AG04450 (cell line): ENCODE measurements at regions not wholly inside any gene's neighbourhood (a gene's known extent, or its start where the extent isn't known, plus 50 kb on each side); places are given as distances from the start of the nearest gene placed in this dataset.

Experiments
- CTCF ChIA-PET: fragments of 300-600, 350-600 bp; formaldehyde crosslinking; extraction: SDS; loops from one replicate; lab custom pipeline; 2022; ENCODE audit warnings: antibody characterized with exemption, inconsistent platforms; lab: Charles Lee
- POLR2A ChIA-PET: fragments of 350-600 bp; formaldehyde crosslinking; extraction: SDS; loops from one replicate; lab custom pipeline; 2021; ENCODE audit warnings: antibody characterized with exemption, inconsistent platforms; lab: Yijun Ruan, JAX
- DNase-seq: peaks from one replicate; pipeline ENCODE4 v3.0.0-alpha.2; 2011; ENCODE audit warnings: low read depth, low spot score
- H3K27ac ChIP-seq: one replicate; pipeline ENCODE4 v1.5.1; 2012; ENCODE audit warnings: low read depth, low read length, control low read depth
- H3K27me3 ChIP-seq: one replicate; pipeline ENCODE4 v1.6.0; 2012; ENCODE audit warnings: low read length; ENCODE audit not compliant: control insufficient read depth, insufficient read depth
- H3K4me3 ChIP-seq: 2 replicates; pipeline ENCODE4 v1.5.1; 2011; ENCODE audit warnings: mild to moderate bottlenecking, low read depth, low read length, control low read depth
- H3K9me3 ChIP-seq: 2 replicates; pipeline ENCODE4 v1.5.1; 2012; ENCODE audit warnings: low read length; ENCODE audit not compliant: control insufficient read depth, insufficient read depth
- TF ChIP-seq, protein P1 (sequence below): IDR thresholded peaks from 2 replicates; pipeline ENCODE4 v1.5.1; 2011; ENCODE audit warnings: low read depth, low read length, control low read depth, inconsistent platforms

DNA sequence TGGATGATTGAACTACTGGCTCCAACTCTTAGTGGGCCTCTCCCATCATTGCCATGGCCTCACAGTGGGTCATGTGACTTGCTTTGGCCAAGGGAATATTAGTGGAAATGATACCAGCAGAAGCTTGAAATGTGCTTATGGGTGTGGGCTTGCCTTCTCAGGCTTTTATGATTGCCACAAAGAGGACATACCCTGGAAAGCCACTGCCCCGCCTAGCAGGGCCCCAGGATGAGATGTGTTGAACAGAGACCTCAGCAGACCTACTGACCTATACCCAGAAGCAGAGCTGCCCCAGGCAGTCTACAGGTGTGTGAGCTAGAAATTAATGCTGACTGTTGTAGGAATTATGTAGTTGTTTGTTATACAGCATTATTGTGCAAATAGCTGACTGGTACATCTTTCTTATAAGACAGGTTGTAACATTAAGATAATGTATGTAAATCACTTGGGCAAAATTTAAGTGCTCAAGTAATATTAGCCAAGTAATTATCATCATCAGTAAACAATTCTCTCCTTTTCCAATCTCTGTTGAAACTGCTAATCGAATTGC is 67.8 kb upstream of the CDH5 start:
- no peak for DNase-seq
- TF ChIP-seq, protein P1, sequence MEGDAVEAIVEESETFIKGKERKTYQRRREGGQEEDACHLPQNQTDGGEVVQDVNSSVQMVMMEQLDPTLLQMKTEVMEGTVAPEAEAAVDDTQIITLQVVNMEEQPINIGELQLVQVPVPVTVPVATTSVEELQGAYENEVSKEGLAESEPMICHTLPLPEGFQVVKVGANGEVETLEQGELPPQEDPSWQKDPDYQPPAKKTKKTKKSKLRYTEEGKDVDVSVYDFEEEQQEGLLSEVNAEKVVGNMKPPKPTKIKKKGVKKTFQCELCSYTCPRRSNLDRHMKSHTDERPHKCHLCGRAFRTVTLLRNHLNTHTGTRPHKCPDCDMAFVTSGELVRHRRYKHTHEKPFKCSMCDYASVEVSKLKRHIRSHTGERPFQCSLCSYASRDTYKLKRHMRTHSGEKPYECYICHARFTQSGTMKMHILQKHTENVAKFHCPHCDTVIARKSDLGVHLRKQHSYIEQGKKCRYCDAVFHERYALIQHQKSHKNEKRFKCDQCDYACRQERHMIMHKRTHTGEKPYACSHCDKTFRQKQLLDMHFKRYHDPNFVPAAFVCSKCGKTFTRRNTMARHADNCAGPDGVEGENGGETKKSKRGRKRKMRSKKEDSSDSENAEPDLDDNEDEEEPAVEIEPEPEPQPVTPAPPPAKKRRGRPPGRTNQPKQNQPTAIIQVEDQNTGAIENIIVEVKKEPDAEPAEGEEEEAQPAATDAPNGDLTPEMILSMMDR, result no peak
- H3K4me3 ChIP-seq, result no peak overlapping the region
- ChIA-PET CTCF (no interaction called here), POLR2A (no interaction called here)
- H3K9me3 ChIP-seq, result no peaks in the 10 kb centered on the region
- H3K27me3 ChIP-seq, result peaks cover 45% of the 10 kb centered on the region
- no peak overlapping the region for H3K27ac ChIP-seq

DNA sequence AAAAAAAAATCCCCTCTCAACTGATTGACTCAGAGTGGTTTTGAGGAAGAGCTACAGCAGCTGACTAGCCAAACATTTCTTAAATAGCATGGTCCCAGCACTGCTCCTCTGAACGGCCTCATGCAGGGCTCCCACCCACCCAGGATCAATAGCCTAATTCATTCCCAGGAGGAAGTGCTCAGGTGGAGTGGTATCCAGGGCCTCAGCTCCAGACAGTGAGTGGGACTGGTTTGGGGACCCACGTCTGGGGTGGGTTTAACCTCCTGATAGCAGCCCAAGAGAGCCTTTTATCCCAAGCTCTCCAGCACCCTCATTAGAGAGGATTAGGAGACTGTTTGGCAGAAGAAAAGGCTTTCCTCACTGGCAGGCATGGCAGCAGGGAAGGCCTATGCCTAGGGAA is 68.5 kb upstream of the CDH5 start:
- ChIA-PET CTCF (interaction anchor here (0.6 kb wide), 1 partner anchor 569 kb away, joined by 3 read pairs; no protein-coding TSS in a partner anchor), POLR2A (no interaction called here)
- Histone ChIP-seq H3K4me3 (no peak overlapping the region), H3K27me3 (peaks cover 45% of the 10 kb centered on the region), H3K27ac (no peak overlapping the region), H3K9me3 (no peaks in the 10 kb centered on the region)
- DNase-seq, result no peak
- TF ChIP-seq, protein P1, result no peak

DNA sequence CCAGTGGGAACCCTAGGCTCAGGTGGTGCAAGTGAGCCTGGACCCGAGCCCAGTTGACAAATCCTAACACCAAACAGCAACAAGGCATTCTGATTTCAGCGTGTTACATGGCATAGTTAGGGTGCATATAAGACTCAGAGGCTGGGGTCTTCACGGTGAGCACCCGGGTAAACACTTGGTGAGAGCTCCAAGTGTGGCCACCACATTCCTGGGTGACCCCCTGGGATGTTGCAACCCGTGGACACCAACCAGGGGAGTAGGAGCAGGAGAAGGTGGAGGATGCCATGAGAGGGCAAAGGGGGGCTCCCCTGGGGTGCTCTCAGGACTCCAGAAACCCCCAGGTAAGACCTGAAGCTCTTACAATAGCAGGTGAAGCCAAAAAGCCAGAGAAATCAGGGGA is 69.9 kb upstream of the CDH5 start:
- ChIA-PET CTCF (no interaction called here), POLR2A (no interaction called here)
- peaks cover 39% of the 10 kb centered on the region for H3K27me3 ChIP-seq
- no peaks in the 10 kb centered on the region for H3K9me3 ChIP-seq
- no peak overlapping the region for H3K4me3 ChIP-seq
- no peak for DNase-seq
- H3K27ac ChIP-seq, result no peak overlapping the region
- TF ChIP-seq, protein P1, result no peak

DNA sequence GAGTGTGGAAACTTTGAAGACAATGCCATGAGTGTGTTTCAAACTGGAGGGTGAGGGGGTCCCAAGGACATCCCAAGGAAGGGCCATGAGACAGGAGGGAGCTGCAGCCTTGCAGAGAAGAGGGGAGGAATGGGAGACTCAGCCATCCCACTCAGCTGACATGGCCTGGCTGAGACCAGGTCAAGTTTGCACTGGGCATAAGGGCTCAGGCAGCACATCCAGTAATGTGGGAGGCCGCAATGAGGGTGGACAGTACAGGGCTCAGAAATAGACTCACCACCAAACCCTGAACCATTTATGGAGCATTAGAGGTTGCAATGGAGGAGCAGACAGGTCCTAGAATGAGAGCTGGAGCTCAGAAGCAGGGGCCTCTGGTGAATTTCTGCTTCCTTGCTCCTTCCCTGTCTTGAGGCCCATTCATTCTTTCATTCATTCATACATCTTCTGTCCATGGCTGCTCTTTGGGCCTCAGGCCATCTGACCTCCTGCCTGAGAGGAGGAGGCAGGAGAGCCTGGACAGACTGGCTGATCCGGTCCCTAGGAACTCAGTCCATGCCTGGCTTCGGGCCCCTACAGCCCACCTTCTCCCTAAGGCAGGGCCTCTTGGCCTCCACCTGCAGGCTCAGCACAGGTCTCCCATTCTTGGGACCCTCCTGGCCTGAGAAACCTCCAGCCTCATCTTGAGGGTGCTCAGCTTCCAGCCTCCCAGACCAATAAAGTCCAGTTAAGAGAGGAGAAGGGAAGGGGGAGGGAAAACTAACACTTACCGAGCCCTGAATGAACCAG is 70.5 kb upstream of the CDH5 start:
- TF ChIP-seq, protein P1, result no peak
- Histone ChIP-seq H3K27ac (no peak overlapping the region), H3K9me3 (no peaks in the 10 kb centered on the region), H3K27me3 (peaks cover 39% of the 10 kb centered on the region), H3K4me3 (no peak overlapping the region)
- ChIA-PET CTCF (no interaction called here), POLR2A (no interaction called here)
- no peak for DNase-seq

DNA sequence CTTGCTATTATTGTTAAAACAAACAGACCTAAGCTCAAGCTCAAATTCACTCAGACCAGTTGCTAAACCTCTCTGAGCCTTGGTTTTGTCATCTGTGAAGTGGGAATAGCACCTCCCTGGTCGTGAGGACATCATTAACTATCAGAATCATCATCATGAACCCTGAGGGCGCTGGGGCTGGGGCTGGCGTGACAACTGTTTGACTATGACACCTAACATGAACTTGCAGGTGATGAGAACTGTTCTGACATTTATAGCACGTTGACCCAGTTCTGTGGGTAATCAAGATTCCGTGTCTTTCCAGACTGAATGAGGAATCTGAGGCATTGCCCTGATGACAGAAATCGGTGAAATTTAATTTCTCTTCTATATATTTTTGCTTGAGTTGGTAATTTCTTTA is 71.3 kb upstream of the CDH5 start:
- Histone ChIP-seq H3K27me3 (peaks cover 40% of the 10 kb centered on the region), H3K4me3 (no peak overlapping the region), H3K9me3 (no peaks in the 10 kb centered on the region), H3K27ac (no peak overlapping the region)
- POLR2A ChIA-PET, result no interaction called here
- TF ChIP-seq, protein P1, result no peak
- DNase-seq, result no peak
- CTCF ChIA-PET, result no interaction called here
